Skin epidermis (tissue), 12 donors: ENCODE measurements at regions not wholly inside any gene's neighbourhood (a gene's known extent, or its start where the extent isn't known, plus 50 kb on each side); places are given as distances from the start of the nearest gene placed in this dataset.

ENCODE experiments used
- H3K27ac ChIP-seq, 21 experiments: fragments of 200-600 bp; sonication (generic) in 11 of 21; one replicate each; pipeline ENCODE4 v1.5.0; 2020; ENCODE audit warnings: mild to moderate bottlenecking in 3 of 21, inconsistent platforms in 2 of 21, moderate library complexity in 2 of 21
- H3K4me3 ChIP-seq, 7 experiments: fragments of 200-600 bp; sonication (generic) in 2 of 7; one replicate each; pipeline ENCODE4 v1.5.0; 2020; ENCODE audit warnings: inconsistent platforms in 2 of 7, mild to moderate bottlenecking in 2 of 7, moderate library complexity in 1 of 7

GRCh38 chr16:55426865-55427484 is 52.0 kb upstream of the MMP2 start:
- Histone ChIP-seq H3K4me3 (no peak overlapping the region), H3K27ac (no peak overlapping the region)
